ENCODE measurements at regions not wholly inside any gene's neighbourhood (a gene's known extent, or its start where the extent isn't known, plus 50 kb on each side); places are given as distances from the start of the nearest gene placed in this dataset.

DNA sequence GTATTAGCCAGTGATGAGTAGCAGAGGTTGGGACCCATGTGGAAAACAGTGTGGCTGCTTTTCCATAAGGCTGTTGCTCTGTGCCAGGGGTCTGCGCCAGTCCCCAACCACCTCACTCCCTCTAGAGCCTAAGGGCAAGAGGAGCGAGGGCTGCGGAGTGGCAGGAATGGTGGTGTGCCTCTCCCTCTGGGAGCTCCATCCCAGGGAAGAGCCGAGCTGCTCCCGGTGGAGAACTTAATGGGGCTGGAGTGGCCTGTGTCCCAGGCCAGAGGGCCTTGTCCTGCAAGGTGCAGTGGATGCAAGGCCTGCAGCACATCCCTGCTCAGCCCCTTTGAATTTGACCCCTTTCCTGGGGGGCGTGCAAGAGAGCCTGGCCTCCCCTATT, 105.4 kb upstream of the GRXCR1 start:
- Mint-ChIP-seq H3K27me3 (no peaks in the 10 kb centered on the region), H3K4me3 (no peak overlapping the region), H3K9me3 (no peaks in the 10 kb centered on the region), H3K27ac (no peak overlapping the region), H3K4me1 (ENCODE audit: low read depth) (no peaks in the 10 kb centered on the region), H3K36me3 (ENCODE audit: low read depth) (no peaks in the 10 kb centered on the region)
- no peaks in the 10 kb centered on the region for H3K4me1 ChIP-seq (ENCODE audit: insufficient read depth, low read length)
- DNase-seq = no peak
- no peaks in the 10 kb centered on the region for H3K27me3 ChIP-seq (ENCODE audit: control insufficient read depth in 1 of 2, insufficient read depth in 2 of 2, low read length in 2 of 2)
- ChIA-PET CTCF (no interaction called here), POLR2A (no interaction called here)
- intact Hi-C loops (cut with DNase I, micrococcal nuclease) = no loop called here
- H3K27ac ChIP-seq (ENCODE audit: low read depth in 1 of 2, low read length in 2 of 2) = no peak overlapping the region
- H3K36me3 ChIP-seq (ENCODE audit: insufficient read depth, low read length) = no peaks in the 10 kb centered on the region
- TF ChIP-seq, protein P1, sequence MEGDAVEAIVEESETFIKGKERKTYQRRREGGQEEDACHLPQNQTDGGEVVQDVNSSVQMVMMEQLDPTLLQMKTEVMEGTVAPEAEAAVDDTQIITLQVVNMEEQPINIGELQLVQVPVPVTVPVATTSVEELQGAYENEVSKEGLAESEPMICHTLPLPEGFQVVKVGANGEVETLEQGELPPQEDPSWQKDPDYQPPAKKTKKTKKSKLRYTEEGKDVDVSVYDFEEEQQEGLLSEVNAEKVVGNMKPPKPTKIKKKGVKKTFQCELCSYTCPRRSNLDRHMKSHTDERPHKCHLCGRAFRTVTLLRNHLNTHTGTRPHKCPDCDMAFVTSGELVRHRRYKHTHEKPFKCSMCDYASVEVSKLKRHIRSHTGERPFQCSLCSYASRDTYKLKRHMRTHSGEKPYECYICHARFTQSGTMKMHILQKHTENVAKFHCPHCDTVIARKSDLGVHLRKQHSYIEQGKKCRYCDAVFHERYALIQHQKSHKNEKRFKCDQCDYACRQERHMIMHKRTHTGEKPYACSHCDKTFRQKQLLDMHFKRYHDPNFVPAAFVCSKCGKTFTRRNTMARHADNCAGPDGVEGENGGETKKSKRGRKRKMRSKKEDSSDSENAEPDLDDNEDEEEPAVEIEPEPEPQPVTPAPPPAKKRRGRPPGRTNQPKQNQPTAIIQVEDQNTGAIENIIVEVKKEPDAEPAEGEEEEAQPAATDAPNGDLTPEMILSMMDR (IDR thresholded peaks at IDR 0.05) = no peak
- H3K4me3 ChIP-seq (ENCODE audit: low read length) = no peak overlapping the region
- ATAC-seq (ENCODE audit: poor library complexity) = no peak
- H3K9me3 ChIP-seq (ENCODE audit: control insufficient read depth in 1 of 2, insufficient read depth in 1 of 2, low read length in 2 of 2) = peaks cover 0 to 5% of the 10 kb centered on the region in 2 experiments

DNA sequence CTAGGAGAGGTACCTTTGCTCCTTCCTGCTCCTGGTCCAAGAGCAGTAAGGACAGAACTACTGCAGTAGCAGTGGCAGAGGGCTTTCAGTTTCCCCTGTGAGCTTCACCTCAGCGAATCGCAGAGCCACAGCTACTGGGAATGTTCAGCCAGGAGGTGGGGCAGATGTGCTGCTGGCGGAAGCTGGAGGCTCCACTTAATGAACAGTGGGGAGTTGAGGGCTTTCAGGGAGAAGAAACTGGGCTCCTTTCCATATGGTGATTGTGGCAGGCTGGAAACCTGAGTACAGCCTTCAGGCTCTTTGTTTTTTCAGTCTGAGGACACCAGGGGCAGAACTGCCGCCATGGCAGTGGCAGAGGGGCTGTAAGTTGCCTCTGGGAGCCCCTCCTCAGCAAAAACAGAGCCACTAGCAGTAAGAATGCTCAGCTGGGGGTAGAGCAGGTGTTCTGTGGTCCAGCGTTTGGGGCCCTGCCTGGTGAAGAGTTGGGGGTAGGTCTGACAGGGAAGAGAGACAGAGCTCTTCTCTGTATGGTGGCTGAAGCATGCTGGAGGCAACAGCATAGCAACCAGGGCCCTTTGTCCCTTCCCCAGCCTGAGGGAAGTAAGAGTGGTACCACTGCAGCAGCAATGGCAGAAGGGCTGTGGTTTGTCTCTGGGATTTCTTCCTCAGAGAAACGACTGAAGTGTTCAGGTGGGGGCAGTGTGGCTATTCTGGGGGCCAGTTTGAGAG, 106.0 kb upstream of the GRXCR1 start:
- H3K4me1 Mint-ChIP-seq (ENCODE audit: low read depth) = no peaks in the 10 kb centered on the region
- CTCF ChIA-PET = no interaction called here
- DNase-seq (no peak), ATAC-seq (ENCODE audit: poor library complexity) (no peak)
- Histone ChIP-seq H3K4me1 (ENCODE audit: insufficient read depth, low read length) (no peaks in the 10 kb centered on the region), H3K27ac (ENCODE audit: low read depth in 1 of 2, low read length in 2 of 2) (no peak overlapping the region), H3K4me3 (ENCODE audit: low read length) (no peak overlapping the region), H3K27me3 (ENCODE audit: control insufficient read depth in 1 of 2, insufficient read depth in 2 of 2, low read length in 2 of 2) (no peaks in the 10 kb centered on the region), H3K9me3 (ENCODE audit: control insufficient read depth in 1 of 2, insufficient read depth in 1 of 2, low read length in 2 of 2) (peaks cover 0 to 5% of the 10 kb centered on the region in 2 experiments), H3K36me3 (ENCODE audit: insufficient read depth, low read length) (no peaks in the 10 kb centered on the region)
- H3K27me3 Mint-ChIP-seq = no peaks in the 10 kb centered on the region
- no peaks in the 10 kb centered on the region for H3K9me3 Mint-ChIP-seq
- POLR2A ChIA-PET = no interaction called here
- TF ChIP-seq, protein P1 (IDR thresholded peaks at IDR 0.05) = no peak
- no peak overlapping the region for H3K4me3 Mint-ChIP-seq
- H3K27ac Mint-ChIP-seq = no peak overlapping the region
- intact Hi-C loops (cut with DNase I, micrococcal nuclease) = no loop called here
- no peaks in the 10 kb centered on the region for H3K36me3 Mint-ChIP-seq (ENCODE audit: low read depth)

DNA sequence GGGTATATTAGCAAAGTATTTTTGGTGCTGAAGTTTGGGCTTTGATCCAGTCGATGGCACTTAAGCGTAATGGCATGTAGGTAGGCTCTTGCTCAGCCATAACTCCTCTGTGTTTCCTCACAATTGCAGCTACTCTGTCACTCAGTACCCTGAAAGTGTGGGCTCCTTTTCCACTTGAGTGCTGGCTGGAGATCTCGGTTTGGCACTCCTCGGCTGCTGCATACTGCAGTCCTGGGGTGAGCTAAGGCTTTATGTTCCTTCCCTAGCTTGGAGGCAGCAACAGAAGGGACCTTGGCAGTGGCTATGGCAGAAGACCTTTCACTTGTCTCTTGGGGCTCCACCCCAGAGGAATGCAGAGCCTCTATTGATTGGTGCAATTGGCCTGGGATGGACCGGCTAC, 106.7 kb upstream of the GRXCR1 start:
- no peaks in the 10 kb centered on the region for H3K4me1 Mint-ChIP-seq (ENCODE audit: low read depth)
- H3K27me3 Mint-ChIP-seq = no peaks in the 10 kb centered on the region
- no peak overlapping the region for H3K4me3 ChIP-seq (ENCODE audit: low read length)
- H3K9me3 Mint-ChIP-seq = no peaks in the 10 kb centered on the region
- no peaks in the 10 kb centered on the region for H3K4me1 ChIP-seq (ENCODE audit: insufficient read depth, low read length)
- intact Hi-C loops (cut with DNase I, micrococcal nuclease) = no loop called here
- H3K9me3 ChIP-seq (ENCODE audit: control insufficient read depth in 1 of 2, insufficient read depth in 1 of 2, low read length in 2 of 2) = peaks cover 0 to 5% of the 10 kb centered on the region in 2 experiments
- no peak overlapping the region for H3K27ac Mint-ChIP-seq
- H3K4me3 Mint-ChIP-seq = no peak overlapping the region
- no peak for ATAC-seq (ENCODE audit: poor library complexity)
- no peaks in the 10 kb centered on the region for H3K36me3 ChIP-seq (ENCODE audit: insufficient read depth, low read length)
- CTCF ChIA-PET = no interaction called here
- no peaks in the 10 kb centered on the region for H3K36me3 Mint-ChIP-seq (ENCODE audit: low read depth)
- H3K27ac ChIP-seq (ENCODE audit: low read depth in 1 of 2, low read length in 2 of 2) = no peak overlapping the region
- TF ChIP-seq, protein P1 (IDR thresholded peaks at IDR 0.05) = no peak
- no peak for DNase-seq
- H3K27me3 ChIP-seq (ENCODE audit: control insufficient read depth in 1 of 2, insufficient read depth in 2 of 2, low read length in 2 of 2) = no peaks in the 10 kb centered on the region
- POLR2A ChIA-PET = no interaction called here

All from CD4-positive, alpha-beta T cell (primary cell).